ENCODE measurements at regions not wholly inside any gene's neighbourhood (a gene's known extent, or its start where the extent isn't known, plus 50 kb on each side); places are given as distances from the start of the nearest gene placed in this dataset.

- POLR2A ChIA-PET, result no interaction called here
- Histone ChIP-seq H3K27me3 (ENCODE audit: control insufficient read depth, insufficient read depth, low read length) (no peaks in the 10 kb centered on the region), H3K4me3 (ENCODE audit: low read depth, low read length) (no peak overlapping the region)
Observed at GRCh38 chr4:117267317-117267716, 181.9 kb upstream of the TRAM1L1 start.

GRCh38 chr4:117284736-117285135, 199.4 kb upstream of the TRAM1L1 start:
- CTCF ChIA-PET, result no interaction called here
- Histone ChIP-seq H3K36me3 (ENCODE audit: control insufficient read depth, insufficient read depth, low read length) (no peaks in the 10 kb centered on the region), H3K4me3 (ENCODE audit: low read depth, low read length) (no peak overlapping the region), H3K27me3 (ENCODE audit: control insufficient read depth, insufficient read depth, low read length) (no peaks in the 10 kb centered on the region)
- POLR2A ChIA-PET, result no interaction called here
- TF ChIP-seq CTCF (IDR thresholded peaks at IDR 0.05; ENCODE audit: insufficient read depth, low read depth, low read length), result no peak
- no peak for DNase-seq (ENCODE audit: low read depth)

More at GRCh38 chr4:117267317-117267716, 181.9 kb upstream of the TRAM1L1 start:
- no peak for TF ChIP-seq CTCF (IDR thresholded peaks at IDR 0.05; ENCODE audit: insufficient read depth, low read depth, low read length)
- no peaks in the 10 kb centered on the region for H3K36me3 ChIP-seq (ENCODE audit: control insufficient read depth, insufficient read depth, low read length)
- CTCF ChIA-PET, result no interaction called here
- DNase-seq (ENCODE audit: low read depth), result no peak

- H3K36me3 ChIP-seq (ENCODE audit: control insufficient read depth, insufficient read depth, low read length), result no peaks in the 10 kb centered on the region
- no peak for TF ChIP-seq CTCF (IDR thresholded peaks at IDR 0.05; ENCODE audit: insufficient read depth, low read depth, low read length)
- no peaks in the 10 kb centered on the region for H3K27me3 ChIP-seq (ENCODE audit: control insufficient read depth, insufficient read depth, low read length)
- no peak overlapping the region for H3K4me3 ChIP-seq (ENCODE audit: low read depth, low read length)
- no peak for DNase-seq (ENCODE audit: low read depth)
- ChIA-PET POLR2A (no interaction called here), CTCF (no interaction called here)
Observed at GRCh38 chr4:117293784-117294183, 208.4 kb upstream of the TRAM1L1 start.

- Histone ChIP-seq H3K4me3 (ENCODE audit: low read depth, low read length) (no peak overlapping the region), H3K27me3 (ENCODE audit: control insufficient read depth, insufficient read depth, low read length) (no peaks in the 10 kb centered on the region), H3K36me3 (ENCODE audit: control insufficient read depth, insufficient read depth, low read length) (no peaks in the 10 kb centered on the region)
- ChIA-PET CTCF (no interaction called here), POLR2A (no interaction called here)
- no peak for TF ChIP-seq CTCF (IDR thresholded peaks at IDR 0.05; ENCODE audit: insufficient read depth, low read depth, low read length)
- DNase-seq (ENCODE audit: low read depth), result no peak
Observed at GRCh38 chr4:117302226-117302625, 216.8 kb upstream of the TRAM1L1 start.

- TF ChIP-seq CTCF (IDR thresholded peaks at IDR 0.05; ENCODE audit: insufficient read depth, low read depth, low read length), result no peak
- no peak overlapping the region for H3K4me3 ChIP-seq (ENCODE audit: low read depth, low read length)
- ChIA-PET POLR2A (no interaction called here), CTCF (no interaction called here)
- no peaks in the 10 kb centered on the region for H3K36me3 ChIP-seq (ENCODE audit: control insufficient read depth, insufficient read depth, low read length)
- no peak for DNase-seq (ENCODE audit: low read depth)
- H3K27me3 ChIP-seq (ENCODE audit: control insufficient read depth, insufficient read depth, low read length), result no peaks in the 10 kb centered on the region
Observed at GRCh38 chr4:117311215-117311614, 225.8 kb upstream of the TRAM1L1 start.

Data from BJ (cell line).